Pancreas (tissue), 10 donors: ENCODE measurements at regions not wholly inside any gene's neighbourhood (a gene's known extent, or its start where the extent isn't known, plus 50 kb on each side); places are given as distances from the start of the nearest gene placed in this dataset.
A peak's percentile ranks its signal among the peaks of the same experiment; 100 is the strongest.
"Not testable (repeated sequence)": the region's sequence is repeated elsewhere in the genome, so short reads cannot be mapped to it uniquely, and the experiment has no call there.

Experiments used
- ATAC-seq, 4 donors: fragments of 200-7000 bp; cut with Tn5 transposase; one replicate each; pipeline versions ENCODE4 v1.8.0 to v1.9.1; 2020; ENCODE audit warnings: mild to moderate bottlenecking in 4 of 4, moderate library complexity in 4 of 4
- DNase-seq, 6 donors: peaks; one replicate each; pipeline ENCODE4 v3.0.0-alpha.2; 2020
- FAIRE-seq: peaks from 2 replicates; lab custom pipeline; 2012; peaks lifted over from hg19 to GRCh38; lab: Jason Lieb, UNC
- H3K27ac ChIP-seq, 4 donors: fragments of 200-600 bp; sonication (generic); 1 replicate in 3 of 4; 2 replicates in 1 of 4; pipeline versions ENCODE4 v1.5.0 to v1.8.0; 2020
- H3K27me3 ChIP-seq, 4 donors: fragments of 200-600 bp; one replicate each; pipeline ENCODE4 v1.8.0; 2021
- H3K36me3 ChIP-seq, 3 donors: fragments of 200-600 bp; sonication (generic) in 1 of 3; one replicate each; pipeline versions ENCODE4 v1.5.0 to v1.8.0; 2020 to 2021
- H3K4me1 ChIP-seq, 3 donors: fragments of 200-600 bp; one replicate each; pipeline ENCODE4 v1.8.0; 2021
- H3K4me3 ChIP-seq, 4 donors: fragments of 200-600 bp; sonication (generic) in 2 of 4; one replicate each; pipeline versions ENCODE4 v1.5.0 to v1.8.0; 2020 to 2021
- H3K9me3 ChIP-seq, 4 donors: fragments of 200-600 bp; one replicate each; pipeline ENCODE4 v1.8.0; 2021
- CTCF ChIP-seq, 4 donors: fragments of 200-600 bp; sonication (generic) in 3 of 4; IDR thresholded peaks; one replicate each; pipeline versions ENCODE4 v1.5.0 to v1.8.0; 2021; ENCODE audit warnings: antibody characterized with exemption in 4 of 4
- whole genome bisulfite sequencing, 2 donors: extraction: QIAGEN DNeasy Blood & Tissue Kit; methylation state at CpG; one replicate each; pipeline ENCODE4 v1.1.7; 2013; 5-methylcytosine and 5-hydroxymethylcytosine counted together
- intact Hi-C, 3 donors: fragments of 100-400 bp; cut with DNase I; formaldehyde crosslinking; loops; one replicate each; pipeline versions ENCODE4 v1.11.1 to v1.14.2; 2022
- donor health status: healthy with polysubstance abuse.
- donor health status: DM: no; HTN: no; CAD: no; lungs with moderate emphysema.
- donor health status: DM: no; HTN: no; CAD: no.
- donor health status: control.
- donor health status: control.
- donor health status: Bipolar disorder and iron deficiency.
- donor health status: DM: yes; HTN: yes; CAD: no.
- donor health status: DM: no; HTN: no; CAD: no.
- donor health status: DM: no; HTN: no; CAD: no.
- donor health status: DM: yes; HTN: yes; CAD: no.

DNA sequence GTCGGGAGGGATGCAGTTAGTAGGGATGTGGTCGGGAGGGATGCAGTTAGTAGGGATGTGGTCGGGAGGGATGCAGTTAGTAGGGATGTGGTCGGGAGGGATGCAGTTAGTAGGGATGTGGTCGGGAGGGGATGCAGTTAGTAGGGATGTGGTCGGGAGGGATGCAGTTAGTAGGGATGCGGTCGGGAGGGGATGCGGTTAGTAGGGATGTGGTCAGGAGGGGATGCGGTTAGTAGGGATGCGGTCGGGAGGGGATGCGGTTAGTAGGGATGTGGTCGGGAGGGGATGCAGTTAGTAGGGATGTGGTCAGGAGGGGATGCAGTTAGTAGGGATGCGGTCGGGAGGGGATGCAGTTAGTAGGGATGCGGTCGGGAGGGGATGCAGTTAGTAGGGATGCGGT, 96.2 kb downstream of the BDH1 start:
- intact Hi-C loops, H3K4me1 ChIP-seq, DNase-seq, H3K27me3 ChIP-seq, H3K27ac ChIP-seq, H3K9me3 ChIP-seq, FAIRE-seq, H3K36me3 ChIP-seq, ATAC-seq, H3K4me3 ChIP-seq: not testable (repeated sequence)
- 58 to 71% methylated on average over 17 to 18 of the region's 19 CpGs for WGBS, 2 donors

DNA sequence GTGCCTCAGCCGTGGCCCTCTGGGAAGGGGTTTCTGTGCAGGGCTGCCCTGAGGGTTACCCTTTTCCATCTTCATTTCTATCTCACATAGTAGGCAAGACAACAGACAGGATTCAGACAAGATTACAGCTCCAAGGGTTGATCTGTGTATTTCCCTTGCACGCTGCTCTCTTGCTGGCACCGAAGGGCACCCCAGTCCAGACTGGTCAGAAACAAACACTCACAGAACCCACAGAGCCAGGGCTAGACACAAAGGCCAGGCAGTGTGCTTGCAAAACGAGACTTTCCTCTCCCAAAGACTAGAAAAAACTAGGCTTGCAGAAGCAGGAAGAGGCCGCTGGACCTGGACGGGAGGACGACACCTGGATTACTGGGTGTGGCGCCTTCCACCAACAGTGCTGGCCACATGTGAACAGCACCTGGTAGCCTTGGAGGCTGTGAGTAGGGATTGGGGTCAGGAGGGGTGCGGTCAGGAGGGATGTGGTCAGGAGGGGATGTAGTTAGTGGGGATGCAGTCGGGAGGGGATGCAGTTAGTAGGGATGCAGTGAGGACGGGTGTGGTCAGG, 96.8 kb downstream of the BDH1 start:
- no peak overlapping the region for H3K4me3 ChIP-seq
- no peaks in the 10 kb centered on the region for H3K9me3 ChIP-seq
- DNase-seq (no peak), ATAC-seq (no peak), FAIRE-seq (no peak)
- TF ChIP-seq CTCF (IDR thresholded peaks at IDR 0.05): no peak
- WGBS, 2 donors: 76 to 79% methylated on average over 10 to 11 of the region's 11 CpGs
- no peak overlapping the region for H3K27ac ChIP-seq
- H3K36me3 ChIP-seq: no peaks in the 10 kb centered on the region
- no peaks in the 10 kb centered on the region for H3K27me3 ChIP-seq
- H3K4me1 ChIP-seq: no peaks in the 10 kb centered on the region
- intact Hi-C loops: no loop called here

GRCh38 chr3:197458179-197458707, 97.5 kb downstream of the BDH1 start:
- intact Hi-C loops: no loop called here
- Histone ChIP-seq H3K4me3 (no peak overlapping the region), H3K36me3 (no peaks in the 10 kb centered on the region), H3K27me3 (no peaks in the 10 kb centered on the region), H3K27ac (no peak overlapping the region), H3K4me1 (no peaks in the 10 kb centered on the region), H3K9me3 (no peaks in the 10 kb centered on the region)
- WGBS, 2 donors: 43 to 50% methylated on average over 11 of the region's 11 CpGs
- DNase-seq (no peak), FAIRE-seq (no peak), ATAC-seq (no peak)
- TF ChIP-seq CTCF (IDR thresholded peaks at IDR 0.05): no peak

DNA sequence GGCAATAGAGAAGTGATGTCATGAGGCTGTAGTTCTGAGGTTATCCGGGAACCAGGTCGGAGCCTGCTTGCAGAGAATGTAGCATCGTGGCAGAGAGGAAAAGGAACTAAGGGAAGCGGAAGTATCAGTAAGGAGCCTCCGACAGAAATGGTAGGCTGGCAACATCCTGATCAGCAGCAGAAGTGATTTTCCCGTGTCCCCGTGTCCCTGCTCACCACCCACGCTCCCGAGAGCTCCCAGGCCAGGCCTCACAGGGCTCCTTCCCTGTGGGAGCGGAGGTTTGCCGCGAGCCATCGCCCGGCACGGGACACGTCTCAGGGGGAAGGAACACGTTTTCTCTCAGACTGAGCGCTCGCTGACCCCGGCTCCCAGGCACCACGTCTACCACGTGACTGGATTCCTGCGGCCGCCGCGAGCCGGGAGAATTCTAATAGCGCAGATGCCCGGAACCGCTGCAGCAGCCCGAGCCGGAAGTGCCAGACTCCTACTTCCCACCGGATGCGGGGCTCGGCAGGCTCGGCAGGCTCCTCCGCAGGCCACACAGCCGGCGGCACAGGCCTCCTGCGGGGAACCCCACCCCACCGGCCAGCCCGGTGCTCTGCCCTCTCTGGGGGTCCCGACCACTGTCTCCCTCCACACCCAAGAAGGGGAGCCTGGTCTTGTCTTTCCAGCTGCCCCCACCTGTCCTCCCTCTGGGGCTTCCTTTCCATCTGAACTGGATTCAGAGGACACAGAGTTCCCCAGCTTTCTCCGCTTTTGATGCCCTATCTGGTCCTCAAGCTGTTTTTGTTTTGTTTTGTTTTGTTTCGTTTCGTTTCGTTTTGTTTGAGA, 99.3 kb downstream of the BDH1 start:
- WGBS, 2 donors: 12 to 13% methylated on average over 45 to 47 of the region's 47 CpGs
- no peak for FAIRE-seq
- no peaks in the 10 kb centered on the region for H3K27me3 ChIP-seq
- no peaks in the 10 kb centered on the region for H3K9me3 ChIP-seq
- DNase-seq: peak; percentile 71 to 92 (median 79)
- H3K36me3 ChIP-seq: no peaks in the 10 kb centered on the region
- TF ChIP-seq CTCF (IDR thresholded peaks at IDR 0.05): no peak
- H3K27ac ChIP-seq: peak overlapping the region; percentile 9 to 62 (median 40)
- intact Hi-C loops: no loop called here
- ATAC-seq: peak; percentile 91 to 98 (median 94)
- peak overlapping the region; percentile 29 to 53 (median 38) for H3K4me3 ChIP-seq
- H3K4me1 ChIP-seq: no peaks in the 10 kb centered on the region

DNA sequence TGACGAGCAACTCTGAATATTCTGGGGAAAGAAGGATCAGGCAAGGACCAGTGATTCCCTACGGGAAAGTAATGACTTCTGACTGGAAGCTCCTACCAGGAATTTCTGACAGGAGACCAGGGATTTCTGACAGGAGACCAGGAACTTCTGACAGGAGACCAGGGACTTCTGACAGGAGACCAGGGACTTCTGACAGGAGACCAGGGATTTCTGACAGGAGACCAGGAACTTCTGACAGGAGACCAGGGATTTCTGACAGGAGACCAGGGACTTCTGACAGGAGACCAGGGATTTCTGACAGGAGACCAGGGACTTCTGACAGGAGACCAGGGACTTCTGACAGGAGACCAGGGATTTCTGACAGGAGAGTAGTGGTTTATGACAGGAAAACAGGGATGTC, 100.9 kb downstream of the BDH1 start:
- H3K4me3 ChIP-seq, H3K36me3 ChIP-seq, H3K27me3 ChIP-seq, DNase-seq, H3K4me1 ChIP-seq, H3K27ac ChIP-seq, H3K9me3 ChIP-seq, FAIRE-seq, ATAC-seq, intact Hi-C loops: not testable (repeated sequence)
- WGBS, 2 donors: 66 to 69% methylated on average over 2 of the region's 2 CpGs
